GM23248 (cell line): ENCODE measurements at regions not wholly inside any gene's neighbourhood (a gene's known extent, or its start where the extent isn't known, plus 50 kb on each side); places are given as distances from the start of the nearest gene placed in this dataset.

ENCODE experiments used
- DNase-seq: peaks from one replicate; pipeline ENCODE4 v3.0.0-alpha.2; 2015
- H2AFZ ChIP-seq: fragments of 200-600 bp; sonication (generic); 2 replicates; pipeline ENCODE4 v1.6.1; 2016; ENCODE audit warnings: antibody characterized with exemption
- H3F3A ChIP-seq: fragments of 200-600 bp; sonication (generic); 2 replicates; pipeline ENCODE4 v1.6.1; 2016; ENCODE audit warnings: mild to moderate bottlenecking, antibody characterized with exemption, mixed run types; ENCODE audit not compliant: insufficient read depth
- H3K27ac ChIP-seq: fragments of 200-600 bp; sonication (generic); 2 replicates; pipeline ENCODE4 v1.5.1; 2016; ENCODE audit warnings: mild to moderate bottlenecking
- H3K27me3 ChIP-seq: fragments of 200-600 bp; sonication (generic); replicated peaks from 2 replicates; pipeline ENCODE4 v1.6.1; 2016; ENCODE audit warnings: mild to moderate bottlenecking; ENCODE audit not compliant: insufficient read depth
- H3K36me3 ChIP-seq: fragments of 200-600 bp; sonication (generic); 2 replicates; pipeline ENCODE4 v1.6.1; 2016; ENCODE audit warnings: low read depth, mild to moderate bottlenecking
- H3K4me1 ChIP-seq: fragments of 200-600 bp; sonication (generic); 2 replicates; pipeline ENCODE4 v1.6.1; 2016; ENCODE audit warnings: mild to moderate bottlenecking; ENCODE audit not compliant: insufficient read depth
- H3K4me2 ChIP-seq: fragments of 200-600 bp; sonication (generic); one replicate; pipeline ENCODE4 v1.6.1; 2016; ENCODE audit warnings: mild to moderate bottlenecking; ENCODE audit not compliant: unreplicated experiment
- H3K4me3 ChIP-seq: fragments of 200-600 bp; sonication (generic); 2 replicates; pipeline ENCODE4 v1.5.1; 2016; ENCODE audit warnings: mild to moderate bottlenecking
- H3K79me2 ChIP-seq: fragments of 200-600 bp; sonication (generic); 2 replicates; pipeline ENCODE4 v1.6.1; 2016; ENCODE audit warnings: mild to moderate bottlenecking; ENCODE audit not compliant: insufficient read depth
- H3K9ac ChIP-seq: fragments of 200-600 bp; sonication (generic); 2 replicates; pipeline ENCODE4 v1.6.1; 2016; ENCODE audit warnings: mild to moderate bottlenecking
- H3K9me2 ChIP-seq: fragments of 200-600 bp; sonication (generic); 2 replicates; pipeline ENCODE4 v1.6.1; 2016; ENCODE audit warnings: mixed run types, mild to moderate bottlenecking, moderate library complexity; ENCODE audit not compliant: insufficient read depth
- H3K9me3 ChIP-seq: fragments of 200-600 bp; sonication (generic); one replicate; pipeline ENCODE4 v1.6.1; 2017; ENCODE audit warnings: low read depth
- H4K20me1 ChIP-seq: fragments of 200-600 bp; sonication (generic); 2 replicates; pipeline ENCODE4 v1.6.0; 2016; ENCODE audit not compliant: insufficient read depth
- EZH2 ChIP-seq: fragments of 200-600 bp; sonication (generic); IDR thresholded peaks from 2 replicates; pipeline ENCODE4 v1.6.1; 2018; ENCODE audit warnings: antibody characterized with exemption, mild to moderate bottlenecking; ENCODE audit not compliant: insufficient read depth, poor library complexity, severe bottlenecking
- EZH2phosphoT487 ChIP-seq: fragments of 200-600 bp; sonication (generic); IDR thresholded peaks from 2 replicates; pipeline ENCODE4 v1.6.1; 2018; ENCODE audit warnings: antibody characterized with exemption, moderate library complexity, mild to moderate bottlenecking, low read depth; ENCODE audit not compliant: insufficient read depth
- WGBS, 2 experiments: methylation state at CpG; one replicate each; pipeline ENCODE4 v1.1.6; 2015 to 2017; ENCODE audit warnings: low lambda C conversion rate in 2 of 2, low coverage in 1 of 2; ENCODE audit errors: missing lambda C conversion rate in 2 of 2; 5-methylcytosine and 5-hydroxymethylcytosine counted together
- in situ Hi-C: fragments of 300-500 bp; cut with MboI; formaldehyde crosslinking; loops from 2 replicates; pipeline ENCODE4 v1.15.0; 2020

DNA sequence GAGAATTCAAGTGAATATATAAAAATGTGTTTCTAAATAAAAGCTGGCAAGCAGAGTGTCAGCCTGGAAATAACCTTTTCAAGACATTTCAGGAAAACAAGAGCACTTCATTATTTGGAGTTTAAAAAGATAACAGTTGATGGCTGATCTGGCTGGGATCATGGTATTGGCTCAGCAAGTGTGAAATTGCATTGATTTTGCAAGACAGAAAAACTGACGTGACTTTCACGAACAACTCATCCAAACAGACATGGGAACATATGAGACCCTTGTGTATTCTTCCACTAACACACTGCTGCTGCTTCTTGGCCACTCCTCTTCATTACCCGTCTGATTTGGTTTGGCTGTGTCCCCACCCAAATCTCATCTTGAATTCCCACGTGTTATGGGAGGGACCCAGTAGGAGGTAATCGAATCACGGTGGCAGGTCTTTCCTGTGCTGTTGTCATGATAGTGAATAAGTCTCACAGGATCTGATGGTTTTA is 108.5 kb downstream of the RAB18 start:
- TF ChIP-seq EZH2phosphoT487 (no peak), EZH2 (no peak)
- no peaks in the 10 kb centered on the region for H3K27me3 ChIP-seq
- H2AFZ ChIP-seq, result no peak overlapping the region
- H3K36me3 ChIP-seq, result no peaks in the 10 kb centered on the region
- H3K4me3 ChIP-seq, result no peak overlapping the region
- no peak overlapping the region for H3K4me2 ChIP-seq
- H3K27ac ChIP-seq, result no peak overlapping the region
- H3K9me3 ChIP-seq, result no peaks in the 10 kb centered on the region
- H3K79me2 ChIP-seq, result no peaks in the 10 kb centered on the region
- no peak overlapping the region for H3K9ac ChIP-seq
- 42 to 43% methylated on average over 6 of the region's 6 CpGs for WGBS, 2 experiments
- no peaks in the 10 kb centered on the region for H4K20me1 ChIP-seq
- in situ Hi-C loops, result no loop called here
- H3K4me1 ChIP-seq, result peaks cover 11% of the 10 kb centered on the region
- no peak for DNase-seq
- H3K9me2 ChIP-seq, result no peaks in the 10 kb centered on the region
- peaks cover 5% of the 10 kb centered on the region; the same call in 1 of the 2 replicates for H3F3A ChIP-seq

- no peak for DNase-seq
- Histone ChIP-seq H3K4me2 (no peak overlapping the region), H3K9me3 (no peaks in the 10 kb centered on the region), H3K79me2 (no peaks in the 10 kb centered on the region), H3K4me1 (peaks cover 31% of the 10 kb centered on the region), H3K9me2 (no peaks in the 10 kb centered on the region), H3K4me3 (no peak overlapping the region), H3K9ac (no peak overlapping the region), H2AFZ (no peak overlapping the region), H3K27ac (no peak overlapping the region), H3K27me3 (no peaks in the 10 kb centered on the region), H3F3A (peaks cover 20% of the 10 kb centered on the region), H4K20me1 (no peaks in the 10 kb centered on the region), H3K36me3 (no peaks in the 10 kb centered on the region)
- 57 to 65% methylated on average over 6 of the region's 6 CpGs for WGBS, 2 experiments
- TF ChIP-seq EZH2phosphoT487 (no peak), EZH2 (no peak)
- in situ Hi-C loops, result no loop called here
Measured at GRCh38 chr10:27614776-27615175, 110.7 kb downstream of the RAB18 start.

- Histone ChIP-seq H3K4me3 (no peak overlapping the region), H3K27me3 (no peaks in the 10 kb centered on the region), H3K27ac (peak overlapping the region; percentile 83; the same call in 1 of the 2 replicates), H3K9ac (no peak overlapping the region), H3K9me3 (no peaks in the 10 kb centered on the region), H4K20me1 (no peaks in the 10 kb centered on the region), H3K4me1 (peaks cover 49% of the 10 kb centered on the region), H3K36me3 (no peaks in the 10 kb centered on the region), H3K4me2 (no peak overlapping the region), H3F3A (peaks cover 46% of the 10 kb centered on the region), H2AFZ (peak overlapping the region; percentile 56), H3K9me2 (no peaks in the 10 kb centered on the region), H3K79me2 (no peaks in the 10 kb centered on the region)
- TF ChIP-seq EZH2phosphoT487, result no peak
- no peak for TF ChIP-seq EZH2
- in situ Hi-C loops, result no loop called here
- 70 to 71% methylated on average over 6 of the region's 6 CpGs for WGBS, 2 experiments
- no peak for DNase-seq
Measured at GRCh38 chr10:27618036-27618615, 114.0 kb downstream of the RAB18 start.

DNA sequence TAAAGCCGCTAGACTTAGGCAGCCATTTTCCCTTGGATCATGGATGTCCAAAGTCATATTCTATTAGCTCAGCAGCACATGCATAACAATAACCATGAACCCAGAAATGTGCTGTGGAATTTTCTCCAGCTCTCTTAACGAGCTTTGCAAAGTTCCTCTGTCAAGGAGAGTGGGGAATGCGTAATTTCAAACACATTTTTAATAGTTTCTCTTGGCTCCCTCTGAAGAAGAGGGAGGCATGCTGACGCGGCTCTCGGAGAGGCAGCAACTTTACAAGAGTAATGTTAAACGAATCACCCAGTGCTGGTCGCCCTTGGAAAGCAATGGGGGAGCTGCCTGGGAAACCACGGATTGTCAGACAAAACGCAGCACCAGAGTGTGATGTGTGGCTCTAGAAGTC is 114.8 kb downstream of the RAB18 start:
- Histone ChIP-seq H3K4me2 (peak overlapping the region; percentile 71), H3K9me3 (no peaks in the 10 kb centered on the region), H3K9ac (no peak overlapping the region), H2AFZ (peak overlapping the region; percentile 56), H3K27ac (peak overlapping the region; percentile 83), H3K36me3 (no peaks in the 10 kb centered on the region), H3F3A (peaks cover 47% of the 10 kb centered on the region), H3K4me1 (peaks cover 53% of the 10 kb centered on the region), H3K79me2 (no peaks in the 10 kb centered on the region), H3K9me2 (no peaks in the 10 kb centered on the region), H3K27me3 (no peaks in the 10 kb centered on the region), H4K20me1 (no peaks in the 10 kb centered on the region), H3K4me3 (no peak overlapping the region)
- TF ChIP-seq EZH2 (no peak), EZH2phosphoT487 (no peak)
- peak; percentile 59 for DNase-seq
- in situ Hi-C loops, result no loop called here
- 24 to 25% methylated on average over 10 of the region's 10 CpGs for WGBS, 2 experiments

- no peaks in the 10 kb centered on the region for H3K9me3 ChIP-seq
- H3K79me2 ChIP-seq, result no peaks in the 10 kb centered on the region
- H3K9me2 ChIP-seq, result no peaks in the 10 kb centered on the region
- in situ Hi-C loops, result no loop called here
- H3K27me3 ChIP-seq, result no peaks in the 10 kb centered on the region
- TF ChIP-seq EZH2phosphoT487, result no peak
- no peak for TF ChIP-seq EZH2
- no peak overlapping the region for H3K4me3 ChIP-seq
- peak overlapping the region; percentile 83 for H3K27ac ChIP-seq
- DNase-seq, result peak; percentile 24
- H3K4me2 ChIP-seq, result peak overlapping the region; percentile 71
- no peaks in the 10 kb centered on the region for H4K20me1 ChIP-seq
- H3K36me3 ChIP-seq, result no peaks in the 10 kb centered on the region
- peak overlapping the region; percentile 56 for H2AFZ ChIP-seq
- H3F3A ChIP-seq, result peaks cover 47% of the 10 kb centered on the region
- peaks cover 53% of the 10 kb centered on the region for H3K4me1 ChIP-seq
- WGBS, 2 experiments, result 34 to 41% methylated on average over 4 of the region's 4 CpGs
- no peak overlapping the region for H3K9ac ChIP-seq
Measured at GRCh38 chr10:27619329-27619728, 115.2 kb downstream of the RAB18 start.
